Large intestine (tissue), 3 donors: ENCODE measurements at regions not wholly inside any gene's neighbourhood (a gene's known extent, or its start where the extent isn't known, plus 50 kb on each side); places are given as distances from the start of the nearest gene placed in this dataset.
"Not testable (repeated sequence)": the region's sequence is repeated elsewhere in the genome, so short reads cannot be mapped to it uniquely, and the experiment has no call there.

Experiments used
- DNase-seq, 2 donors: peaks; one replicate each; pipeline versions ENCODE4 v3.0.0 to v3.0.0-alpha.2; 2013
- H3K27ac ChIP-seq: one replicate; pipeline ENCODE4 v1.5.1; 2013; ENCODE audit warnings: low read length
- H3K27me3 ChIP-seq: 2 replicates; pipeline ENCODE4 v1.6.1; 2013; ENCODE audit warnings: low read length; ENCODE audit not compliant: control insufficient read depth, insufficient read depth
- H3K36me3 ChIP-seq: 2 replicates; pipeline ENCODE4 v1.6.1; 2013; ENCODE audit warnings: low read length; ENCODE audit not compliant: control insufficient read depth, insufficient read depth
- H3K4me1 ChIP-seq: one replicate; pipeline ENCODE4 v1.6.1; 2013; ENCODE audit warnings: low read length; ENCODE audit not compliant: control insufficient read depth, insufficient read depth
- H3K4me3 ChIP-seq: one replicate; pipeline ENCODE4 v1.5.1; 2013; ENCODE audit warnings: low read length
- H3K9me3 ChIP-seq: one replicate; pipeline ENCODE4 v1.6.1; 2013; ENCODE audit warnings: mild to moderate bottlenecking, low read depth, low read length, moderate library complexity; ENCODE audit not compliant: control insufficient read depth
- WGBS: methylation state at CpG from one replicate; pipeline ENCODE4 v1.1.5; 2013; ENCODE audit warnings: low lambda C conversion rate; ENCODE audit not compliant: insufficient coverage; 5-methylcytosine and 5-hydroxymethylcytosine counted together

DNA sequence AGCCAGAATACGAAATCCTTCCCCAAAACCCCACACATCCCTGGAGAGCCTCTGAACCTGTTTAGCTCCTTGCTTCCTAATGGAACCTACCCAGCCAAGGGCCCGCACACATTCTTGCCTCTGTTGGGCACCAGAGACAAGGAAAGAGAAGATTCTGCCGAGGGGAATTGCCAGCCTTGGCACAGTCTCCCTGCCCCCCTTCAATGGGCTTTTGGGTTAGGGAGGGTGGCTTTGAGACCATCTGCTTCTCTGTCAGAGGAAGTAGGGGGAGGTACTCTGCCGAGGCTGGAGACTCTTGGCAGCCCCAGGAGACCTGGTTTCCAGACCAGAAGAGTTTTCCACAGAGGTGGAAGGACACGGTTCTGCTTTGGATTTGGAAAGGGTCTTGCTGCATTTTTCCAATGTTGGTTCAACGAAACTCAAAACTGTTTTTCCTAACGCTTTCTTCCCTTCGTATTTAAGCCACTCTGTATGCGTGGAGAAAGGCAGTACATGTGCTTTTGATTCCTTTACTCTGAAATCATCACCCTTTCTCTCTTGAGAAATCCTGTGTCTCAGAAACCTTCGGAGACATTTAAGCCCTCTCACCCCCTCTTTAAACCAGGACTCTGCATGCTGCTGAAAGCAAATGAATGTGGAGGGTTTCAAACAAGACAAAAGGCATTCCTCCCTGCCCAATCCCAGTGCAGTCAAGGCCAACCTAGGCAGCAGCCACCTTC is 78.8 kb upstream of the PRR23C start:
- no peak for DNase-seq
- H3K9me3 ChIP-seq = no peaks in the 10 kb centered on the region
- H3K4me3 ChIP-seq = no peak overlapping the region
- 94% methylated on average over 5 of the region's 10 CpGs for WGBS
- H3K36me3 ChIP-seq = no peaks in the 10 kb centered on the region
- peaks cover 25% of the 10 kb centered on the region for H3K4me1 ChIP-seq
- no peak overlapping the region for H3K27ac ChIP-seq
- no peaks in the 10 kb centered on the region for H3K27me3 ChIP-seq

DNA sequence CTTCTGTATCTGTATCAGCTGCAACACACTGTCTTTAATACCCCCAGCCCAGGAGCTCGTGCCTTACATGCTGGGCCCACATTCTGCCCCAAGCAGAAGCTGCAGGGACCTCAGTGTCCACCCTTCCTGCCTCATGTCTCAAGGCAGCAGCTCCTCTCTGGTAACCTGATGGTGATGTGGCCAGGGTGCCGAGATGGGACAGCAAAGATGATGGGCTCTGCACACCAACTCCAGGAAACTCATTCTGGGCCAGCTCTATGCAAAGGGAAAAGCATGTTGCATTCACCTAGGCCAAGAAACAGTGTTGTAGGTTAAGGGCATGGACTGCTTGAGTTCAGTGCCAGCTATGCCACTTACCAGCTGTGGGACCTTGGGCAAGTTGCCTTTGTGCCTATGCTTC is 79.5 kb upstream of the PRR23C start:
- Histone ChIP-seq H3K27ac (no peak overlapping the region), H3K9me3 (no peaks in the 10 kb centered on the region), H3K4me1 (peaks cover 25% of the 10 kb centered on the region), H3K27me3 (no peaks in the 10 kb centered on the region), H3K36me3 (no peaks in the 10 kb centered on the region), H3K4me3 (no peak overlapping the region)
- WGBS = no CpG with 5 or more reads among the region's 2 CpGs
- no peak for DNase-seq

DNA sequence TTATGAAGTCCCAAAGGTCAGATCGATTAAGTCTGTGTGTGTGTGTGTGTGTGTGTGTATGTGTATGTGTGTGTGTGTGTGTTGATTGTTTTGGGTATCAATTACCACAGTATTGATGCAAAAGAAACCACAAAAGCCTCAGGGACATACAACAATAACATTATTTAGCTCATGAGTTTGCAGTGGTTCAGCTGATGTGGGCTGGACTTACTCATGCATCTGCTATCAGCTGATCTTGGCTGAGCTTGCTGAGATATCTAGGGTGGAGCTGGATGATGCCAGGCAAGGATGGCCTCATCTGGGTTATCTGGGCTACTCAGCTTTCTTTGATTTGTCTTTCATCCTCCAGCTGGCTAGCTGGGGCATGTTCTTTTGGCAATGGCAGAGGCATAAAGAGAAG is 82.4 kb upstream of the PRR23C start:
- H3K27me3 ChIP-seq = no peaks in the 10 kb centered on the region
- H3K27ac ChIP-seq = no peak overlapping the region
- no peak for DNase-seq
- H3K9me3 ChIP-seq = no peaks in the 10 kb centered on the region
- no peak overlapping the region for H3K4me3 ChIP-seq
- no CpG with 5 or more reads among the region's 1 CpG for WGBS
- no peaks in the 10 kb centered on the region for H3K36me3 ChIP-seq
- peaks cover under 1% of the 10 kb centered on the region for H3K4me1 ChIP-seq

DNA sequence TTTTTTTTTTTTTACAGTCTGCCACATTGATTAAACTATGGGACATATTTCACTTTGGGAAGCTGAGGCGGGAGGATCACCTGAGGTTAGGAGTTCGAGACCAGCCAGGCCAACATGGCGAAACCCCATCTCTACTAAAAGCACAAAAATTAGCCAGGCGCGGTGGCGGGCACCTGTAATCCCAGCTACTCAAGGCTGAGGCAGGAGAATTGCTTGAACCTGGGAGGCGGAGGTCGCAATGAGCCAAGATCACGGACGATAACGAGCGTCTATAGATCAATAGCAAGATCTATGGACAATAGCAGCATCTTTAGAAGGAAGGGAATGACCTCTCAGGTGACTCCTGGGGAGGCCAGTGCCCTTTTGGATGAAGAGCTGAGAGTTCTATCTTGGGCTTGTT is 82.9 kb upstream of the PRR23C start:
- 90% methylated on average over 2 of the region's 12 CpGs for WGBS
- H3K27me3 ChIP-seq, H3K9me3 ChIP-seq: not testable (repeated sequence)

DNA sequence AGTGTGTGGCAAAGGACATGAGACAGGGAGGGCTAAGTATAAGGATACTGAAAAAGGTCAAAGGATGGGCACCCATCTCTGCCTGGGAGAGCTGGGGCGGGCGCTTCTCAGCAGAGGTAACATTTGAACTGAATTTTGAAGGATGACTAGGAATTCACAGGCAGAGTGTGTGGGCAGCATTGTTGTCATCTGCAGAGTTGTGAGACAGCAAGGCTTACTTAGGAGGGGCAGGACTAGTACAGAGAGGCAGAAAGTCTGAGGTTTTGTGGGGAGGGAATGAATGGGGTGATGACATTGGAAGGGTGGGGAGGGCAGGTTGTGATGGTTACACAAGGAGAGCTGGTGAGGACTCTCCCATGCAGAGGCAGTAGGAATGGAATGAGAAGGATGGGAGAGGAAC is 84.1 kb upstream of the PRR23C start:
- Histone ChIP-seq H3K4me1 (no peaks in the 10 kb centered on the region), H3K9me3 (no peaks in the 10 kb centered on the region), H3K4me3 (no peak overlapping the region), H3K27me3 (no peaks in the 10 kb centered on the region), H3K36me3 (no peaks in the 10 kb centered on the region), H3K27ac (no peak overlapping the region)
- DNase-seq = no peak
- 100% methylated on average over 1 of the region's 2 CpGs for WGBS

More for the DNA sequence above, 82.9 kb upstream of the PRR23C start:
- not testable (repeated sequence) for H3K36me3 ChIP-seq, H3K4me3 ChIP-seq, H3K27ac ChIP-seq, DNase-seq, H3K4me1 ChIP-seq

DNA sequence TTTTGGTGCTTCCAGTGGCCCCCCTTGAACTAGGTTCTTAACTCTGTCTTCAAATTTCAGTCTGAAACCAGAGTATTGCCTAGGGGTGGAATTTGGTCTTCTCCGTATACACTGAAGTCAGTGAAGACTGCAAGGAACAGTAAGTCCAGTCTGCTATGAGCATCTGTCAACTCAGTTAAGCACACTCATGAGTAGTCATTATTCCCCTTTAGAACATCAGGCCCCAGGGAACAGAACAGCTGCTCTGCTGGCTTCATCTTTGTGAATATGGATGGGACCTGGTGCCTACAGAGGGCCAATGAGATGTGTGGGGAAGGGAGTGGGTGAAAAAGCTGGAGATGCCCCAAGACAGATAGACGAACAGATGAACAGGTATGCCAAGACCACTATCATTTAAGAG is 85.2 kb upstream of the PRR23C start:
- Histone ChIP-seq H3K36me3 (no peaks in the 10 kb centered on the region), H3K4me3 (no peak overlapping the region), H3K9me3 (no peaks in the 10 kb centered on the region), H3K27me3 (no peaks in the 10 kb centered on the region), H3K4me1 (no peaks in the 10 kb centered on the region), H3K27ac (no peak overlapping the region)
- no CpG with 5 or more reads among the region's 2 CpGs for WGBS
- no peak for DNase-seq

DNA sequence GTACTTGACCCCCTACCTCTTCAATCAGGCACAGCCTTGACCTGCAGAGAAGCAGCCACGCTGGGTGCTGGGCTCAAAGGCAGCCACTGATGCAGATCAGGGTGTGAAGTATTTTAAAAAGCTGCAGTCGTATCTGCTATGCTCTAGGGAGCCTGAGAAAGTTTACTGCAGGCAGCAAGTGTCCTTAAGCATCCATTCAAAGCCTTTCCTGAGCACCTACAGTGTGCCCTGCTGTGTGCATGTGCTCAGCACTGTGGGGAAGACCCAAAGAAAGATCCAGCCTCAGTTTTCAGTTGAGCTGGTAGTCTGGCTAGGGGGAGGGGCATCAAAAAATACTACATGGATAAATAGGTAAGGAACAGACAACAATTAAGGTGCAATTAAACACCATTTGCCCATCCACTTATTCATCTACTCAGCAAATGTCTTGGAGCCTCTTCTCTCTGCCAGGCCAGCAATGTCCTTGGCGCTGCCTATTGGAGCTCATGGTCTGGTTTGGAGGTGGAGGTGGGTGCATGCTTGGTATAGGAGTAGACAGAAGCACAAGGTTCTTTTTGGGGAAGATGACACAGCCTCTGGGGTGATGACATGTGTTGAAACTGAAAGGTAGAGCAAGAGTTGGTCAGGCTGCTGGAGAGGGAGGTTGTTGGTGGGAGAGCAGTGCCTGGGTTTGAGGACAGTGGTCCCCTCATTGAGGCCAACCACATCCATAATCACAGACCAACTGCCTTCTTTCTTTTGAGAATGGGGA is 85.9 kb upstream of the PRR23C start:
- Histone ChIP-seq H3K27me3 (no peaks in the 10 kb centered on the region), H3K27ac (no peak overlapping the region), H3K4me1 (no peaks in the 10 kb centered on the region), H3K4me3 (no peak overlapping the region), H3K36me3 (no peaks in the 10 kb centered on the region), H3K9me3 (no peaks in the 10 kb centered on the region)
- no CpG with 5 or more reads among the region's 3 CpGs for WGBS
- no peak for DNase-seq

DNA sequence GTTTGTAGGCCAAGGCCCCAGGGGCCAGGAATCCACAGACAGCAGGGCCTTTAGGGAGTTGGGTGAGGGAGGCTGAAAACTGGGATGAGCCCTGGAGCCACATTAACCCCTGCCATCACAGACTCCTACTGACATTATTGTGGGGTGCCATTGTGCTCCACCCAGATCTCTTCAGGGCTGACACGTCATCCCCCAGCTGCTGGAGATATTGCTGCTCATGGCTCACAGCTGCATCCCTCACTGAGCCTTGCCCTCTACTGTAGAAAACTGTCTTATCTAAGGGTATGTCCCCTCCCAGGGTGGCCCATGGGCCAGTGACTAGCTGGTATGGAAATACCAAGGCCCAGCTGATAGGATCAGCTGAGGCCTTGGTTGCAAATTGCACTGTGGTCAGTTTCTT is 87.3 kb upstream of the PRR23C start:
- no peak overlapping the region for H3K27ac ChIP-seq
- no peaks in the 10 kb centered on the region for H3K27me3 ChIP-seq
- no CpG with 5 or more reads among the region's 1 CpG for WGBS
- H3K4me1 ChIP-seq = no peaks in the 10 kb centered on the region
- no peaks in the 10 kb centered on the region for H3K9me3 ChIP-seq
- no peak overlapping the region for H3K4me3 ChIP-seq
- DNase-seq = no peak
- no peaks in the 10 kb centered on the region for H3K36me3 ChIP-seq

DNA sequence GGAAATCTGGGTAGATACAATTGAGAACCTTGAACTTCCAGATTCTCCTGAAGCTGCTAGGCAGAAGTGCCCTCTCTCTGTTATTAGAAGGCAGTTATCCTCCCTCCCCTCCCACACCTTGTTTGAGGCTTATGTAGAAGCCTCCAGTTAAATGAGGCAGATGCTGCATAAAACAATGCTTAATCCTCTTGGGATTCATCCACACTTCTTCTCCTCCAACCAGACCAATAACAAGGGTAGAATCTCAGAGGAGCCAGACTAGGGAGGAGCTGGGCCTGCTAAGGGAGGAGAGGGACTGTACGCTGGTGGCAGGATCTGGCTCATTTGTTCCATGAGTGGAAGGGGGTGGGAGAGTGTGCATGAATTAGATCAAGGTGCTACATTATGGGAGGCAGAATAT is 88.3 kb upstream of the PRR23C start:
- H3K36me3 ChIP-seq = no peaks in the 10 kb centered on the region
- WGBS = 100% methylated on average over 1 of the region's 1 CpG
- H3K4me3 ChIP-seq = no peak overlapping the region
- H3K27ac ChIP-seq = no peak overlapping the region
- H3K4me1 ChIP-seq = no peaks in the 10 kb centered on the region
- no peaks in the 10 kb centered on the region for H3K9me3 ChIP-seq
- DNase-seq = no peak
- no peaks in the 10 kb centered on the region for H3K27me3 ChIP-seq

DNA sequence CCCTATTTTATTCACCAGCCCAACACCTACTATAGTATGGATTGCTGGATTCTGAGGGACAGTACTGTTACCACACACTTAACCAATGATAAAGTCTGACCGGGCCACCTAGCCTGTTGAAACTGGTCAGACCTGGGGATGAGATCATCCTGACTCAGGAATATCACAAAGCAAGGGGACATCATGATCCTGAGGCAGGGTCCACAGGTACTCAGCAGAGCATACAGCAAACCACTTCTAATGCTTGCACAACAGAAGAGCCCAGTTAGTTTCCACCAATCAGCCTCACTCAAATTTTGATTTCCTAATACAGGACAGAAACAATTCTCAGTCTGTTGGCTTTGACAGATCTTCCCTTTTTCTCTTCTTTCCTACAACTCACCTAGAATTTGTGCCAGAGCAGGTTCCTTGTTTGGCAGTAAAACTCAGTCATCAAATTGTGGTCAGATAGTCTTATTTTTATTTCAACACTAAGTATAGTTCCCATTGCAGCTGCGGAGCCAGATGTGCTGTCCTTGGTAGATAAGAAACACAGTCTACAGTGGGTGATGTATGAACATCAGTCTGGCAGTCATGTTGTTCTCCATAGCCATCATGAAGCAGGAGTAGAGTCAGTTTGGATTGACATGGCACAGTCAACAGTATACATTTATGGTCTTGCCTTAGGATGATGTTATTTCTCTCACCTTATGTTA is 90.1 kb upstream of the PRR23C start:
- DNase-seq = no peak
- no CpG with 5 or more reads among the region's 2 CpGs for WGBS
- no peaks in the 10 kb centered on the region for H3K9me3 ChIP-seq
- no peak overlapping the region for H3K27ac ChIP-seq
- H3K4me1 ChIP-seq = no peaks in the 10 kb centered on the region
- H3K36me3 ChIP-seq = no peaks in the 10 kb centered on the region
- no peaks in the 10 kb centered on the region for H3K27me3 ChIP-seq
- H3K4me3 ChIP-seq = no peak overlapping the region
